Keratinocyte (primary cell): ENCODE measurements at regions not wholly inside any gene's neighbourhood (a gene's known extent, or its start where the extent isn't known, plus 50 kb on each side); places are given as distances from the start of the nearest gene placed in this dataset.

Experiments
- DNase-seq: peaks from one replicate; pipeline ENCODE4 v3.0.0-alpha.2; 2011; ENCODE audit warnings: low read depth, missing footprints, low spot score
- FAIRE-seq: peaks from 2 replicates; lab custom pipeline; 2011; peaks lifted over from hg19 to GRCh38; lab: Jason Lieb, UNC
- H2AFZ ChIP-seq: 2 replicates; pipeline ENCODE4 v1.6.0; 2012; ENCODE audit warnings: low read length, control low read depth, inconsistent platforms; ENCODE audit not compliant: control insufficient read depth
- H3K27ac ChIP-seq: 2 replicates; pipeline ENCODE4 v1.5.1; 2011; ENCODE audit warnings: low read length; ENCODE audit not compliant: control insufficient read depth, insufficient read depth
- H3K27me3 ChIP-seq: 3 replicates; pipeline ENCODE4 v1.6.0; 2011; ENCODE audit warnings: low read length; ENCODE audit not compliant: control insufficient read depth, insufficient read depth; ENCODE audit errors: extremely low read depth
- H3K36me3 ChIP-seq, 2 experiments: 2 replicates in 1 of 2; 3 replicates in 1 of 2; pipeline ENCODE4 v1.5.1; 2011; ENCODE audit warnings: low read length in 2 of 2, mild to moderate bottlenecking in 1 of 2; ENCODE audit not compliant: control insufficient read depth in 2 of 2, insufficient read depth in 2 of 2; ENCODE audit errors: extremely low read depth in 1 of 2
- H3K4me1 ChIP-seq: 3 replicates; pipeline ENCODE4 v1.5.1; 2011; ENCODE audit warnings: low read length; ENCODE audit not compliant: control insufficient read depth, insufficient read depth; ENCODE audit errors: extremely low read depth
- H3K4me2 ChIP-seq: 3 replicates; pipeline ENCODE4 v1.6.0; 2011; ENCODE audit warnings: low read depth, low read length; ENCODE audit not compliant: control insufficient read depth, insufficient read depth; ENCODE audit errors: extremely low read depth
- H3K4me3 ChIP-seq, 3 experiments: fragments of 200-600 bp in 1 of 3; sonication (generic) in 1 of 3; 2 replicates in 2 of 3; 3 replicates in 1 of 3; pipeline ENCODE4 v1.5.1; 2011 to 2016; ENCODE audit warnings: low read length in 3 of 3, mild to moderate bottlenecking in 3 of 3, control low read depth in 2 of 3, inconsistent platforms in 1 of 3, low read depth in 1 of 3, mixed read lengths in 1 of 3, mixed run types in 1 of 3, moderate library complexity in 1 of 3; ENCODE audit not compliant: control insufficient read depth in 2 of 3, insufficient read depth in 2 of 3; ENCODE audit errors: extremely low read depth in 1 of 3
- H3K79me2 ChIP-seq: 2 replicates; pipeline ENCODE4 v1.6.0; 2012; ENCODE audit warnings: low read length; ENCODE audit not compliant: control insufficient read depth, insufficient read depth
- H3K9ac ChIP-seq: 3 replicates; pipeline ENCODE4 v1.6.0; 2011; ENCODE audit warnings: low read length; ENCODE audit not compliant: control insufficient read depth, insufficient read depth; ENCODE audit errors: extremely low read depth
- H3K9me1 ChIP-seq: 3 replicates; pipeline ENCODE4 v1.6.0; 2011; ENCODE audit warnings: low read length; ENCODE audit not compliant: control insufficient read depth, insufficient read depth; ENCODE audit errors: extremely low read depth
- H3K9me3 ChIP-seq: 2 replicates; pipeline ENCODE4 v1.5.1; 2012; ENCODE audit warnings: low read depth, low read length; ENCODE audit not compliant: control insufficient read depth
- H4K20me1 ChIP-seq: 3 replicates; pipeline ENCODE4 v1.6.0; 2011; ENCODE audit warnings: low read length; ENCODE audit not compliant: control insufficient read depth, insufficient read depth; ENCODE audit errors: extremely low read depth
- CTCF ChIP-seq, 3 experiments: IDR thresholded peaks in 1 of 3; conservative IDR thresholded peaks in 1 of 3; optimal IDR thresholded peaks in 1 of 3; 2 replicates in 2 of 3; 3 replicates in 1 of 3; pipeline versions ENCODE3 to v1.5.1; 2011; ENCODE audit warnings: low read length in 3 of 3, mild to moderate bottlenecking in 3 of 3, moderate library complexity in 2 of 3, control low read depth in 1 of 3, inconsistent platforms in 1 of 3; ENCODE audit not compliant: insufficient read depth in 2 of 3; ENCODE audit errors: extremely low read depth in 1 of 3
- EZH2 ChIP-seq: IDR thresholded peaks from one replicate; pipeline ENCODE4 v1.6.1; 2012; ENCODE audit warnings: inconsistent platforms, mild to moderate bottlenecking, low read length, moderate library complexity
- dilution Hi-C: fragments of 300-500 bp; cut with MboI; formaldehyde crosslinking; loops from one replicate; pipeline ENCODE4 v1.7.0; 2020; ENCODE audit warnings: low sequenced_read_pairs; ENCODE audit not compliant: extremely low pct_ligation_motif_present

DNA sequence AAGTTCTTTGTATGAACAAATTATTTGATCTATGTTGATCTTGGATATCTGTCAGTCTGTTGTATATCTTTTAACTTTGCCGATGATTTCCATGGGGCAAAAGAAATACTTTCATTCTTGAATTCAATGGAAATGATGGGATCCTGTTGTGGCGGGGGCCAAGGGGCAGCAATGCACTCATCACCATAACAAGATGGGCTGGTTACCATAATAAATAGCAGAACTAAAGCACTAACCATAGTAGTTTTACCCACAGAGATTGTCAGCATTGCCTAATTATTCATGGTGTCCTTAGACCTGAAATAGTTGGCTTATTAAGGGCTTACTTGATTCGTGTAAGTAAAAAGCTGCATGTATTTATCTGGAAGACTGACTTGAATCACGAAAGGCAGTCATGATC, 309.6 kb downstream of the RFC3 start:
- Histone ChIP-seq H3K4me2 (no peak overlapping the region), H3K79me2 (no peaks in the 10 kb centered on the region), H2AFZ (no peak overlapping the region), H3K9me3 (no peaks in the 10 kb centered on the region), H3K4me1 (no peaks in the 10 kb centered on the region), H3K27me3 (no peaks in the 10 kb centered on the region), H3K36me3 (no peaks in the 10 kb centered on the region), H3K9me1 (no peaks in the 10 kb centered on the region), H3K9ac (no peak overlapping the region), H3K27ac (no peak overlapping the region), H3K4me3 (no peak overlapping the region), H4K20me1 (no peaks in the 10 kb centered on the region)
- FAIRE-seq (no peak), DNase-seq (no peak)
- dilution Hi-C loops, result no loop called here
- TF ChIP-seq CTCF (optimal IDR thresholded peaks at IDR 0.05 in 1 of 3, IDR thresholded peaks at IDR 0.05 in 1 of 3, conservative IDR thresholded peaks at IDR 0.05 in 1 of 3; ENCODE audit: extremely low read depth in 1 of 3, insufficient read depth in 2 of 3, low read length in 3 of 3), result no peak

DNA sequence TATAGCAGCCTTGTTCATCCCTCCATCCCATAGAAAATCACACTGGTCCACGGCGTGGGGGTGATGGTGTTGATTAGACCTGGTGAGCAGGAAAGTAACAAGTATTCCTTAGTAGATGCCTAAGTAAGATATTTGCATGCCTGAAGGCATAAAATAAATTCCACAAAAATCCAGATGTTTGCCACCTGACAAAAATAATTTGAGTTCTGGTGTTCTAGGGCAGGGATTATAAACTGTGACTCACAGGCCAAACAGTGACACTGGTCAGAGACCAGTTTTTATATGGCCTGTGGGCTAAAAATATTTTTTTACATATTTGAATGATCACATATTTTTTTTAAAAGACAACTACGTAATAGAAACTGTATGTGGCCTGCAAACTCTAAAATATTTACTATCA, 310.7 kb downstream of the RFC3 start:
- DNase-seq (no peak), FAIRE-seq (no peak)
- Histone ChIP-seq H3K27me3 (no peaks in the 10 kb centered on the region), H3K4me1 (no peaks in the 10 kb centered on the region), H3K9me3 (no peaks in the 10 kb centered on the region), H3K36me3 (no peaks in the 10 kb centered on the region), H3K4me2 (no peak overlapping the region), H3K9me1 (no peaks in the 10 kb centered on the region), H2AFZ (no peak overlapping the region), H3K79me2 (no peaks in the 10 kb centered on the region), H4K20me1 (no peaks in the 10 kb centered on the region), H3K27ac (no peak overlapping the region), H3K9ac (no peak overlapping the region), H3K4me3 (no peak overlapping the region)
- TF ChIP-seq CTCF (optimal IDR thresholded peaks at IDR 0.05 in 1 of 3, IDR thresholded peaks at IDR 0.05 in 1 of 3, conservative IDR thresholded peaks at IDR 0.05 in 1 of 3; ENCODE audit: extremely low read depth in 1 of 3, insufficient read depth in 2 of 3, low read length in 3 of 3) (no peak), EZH2 (no peak)
- dilution Hi-C loops, result no loop called here
